Epithelial cell of esophagus (primary cell): ENCODE measurements at regions not wholly inside any gene's neighbourhood (a gene's known extent, or its start where the extent isn't known, plus 50 kb on each side); places are given as distances from the start of the nearest gene placed in this dataset.

Source experiments
- DNase-seq: peaks from one replicate; pipeline ENCODE4 v3.0.0; 2010; ENCODE audit warnings: low read depth
- H3K4me3 ChIP-seq: 2 replicates; pipeline ENCODE4 v1.5.1; 2011; ENCODE audit warnings: mild to moderate bottlenecking, low read length, control low read depth
- TF ChIP-seq, protein P1 (sequence below): IDR thresholded peaks from 2 replicates; pipeline ENCODE4 v1.5.1; 2011; ENCODE audit warnings: low read depth, mild to moderate bottlenecking, low read length, control low read depth, inconsistent platforms; ENCODE audit not compliant: insufficient read depth; ENCODE audit errors: missing control alignments

DNA sequence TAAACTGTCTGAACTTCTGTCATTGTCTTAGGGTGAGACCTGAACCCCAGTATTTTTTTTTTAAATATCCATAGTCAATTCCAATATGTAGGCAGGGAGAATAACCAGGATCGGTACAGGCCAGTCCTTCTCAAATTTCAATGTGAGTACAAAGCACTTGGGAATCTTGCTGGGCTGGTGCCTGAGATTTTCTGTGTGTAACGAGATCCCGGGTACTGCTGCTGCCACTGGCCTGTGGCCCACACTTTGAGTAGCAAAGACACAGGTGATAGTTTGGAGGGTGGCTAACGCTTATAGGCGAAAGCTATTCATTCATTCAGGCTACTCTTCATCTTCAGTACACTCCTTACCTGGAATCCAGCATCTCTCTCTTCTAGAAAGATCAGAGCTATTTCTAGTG, 923.6 kb upstream of the TENM3 start:
- TF ChIP-seq, protein P1, sequence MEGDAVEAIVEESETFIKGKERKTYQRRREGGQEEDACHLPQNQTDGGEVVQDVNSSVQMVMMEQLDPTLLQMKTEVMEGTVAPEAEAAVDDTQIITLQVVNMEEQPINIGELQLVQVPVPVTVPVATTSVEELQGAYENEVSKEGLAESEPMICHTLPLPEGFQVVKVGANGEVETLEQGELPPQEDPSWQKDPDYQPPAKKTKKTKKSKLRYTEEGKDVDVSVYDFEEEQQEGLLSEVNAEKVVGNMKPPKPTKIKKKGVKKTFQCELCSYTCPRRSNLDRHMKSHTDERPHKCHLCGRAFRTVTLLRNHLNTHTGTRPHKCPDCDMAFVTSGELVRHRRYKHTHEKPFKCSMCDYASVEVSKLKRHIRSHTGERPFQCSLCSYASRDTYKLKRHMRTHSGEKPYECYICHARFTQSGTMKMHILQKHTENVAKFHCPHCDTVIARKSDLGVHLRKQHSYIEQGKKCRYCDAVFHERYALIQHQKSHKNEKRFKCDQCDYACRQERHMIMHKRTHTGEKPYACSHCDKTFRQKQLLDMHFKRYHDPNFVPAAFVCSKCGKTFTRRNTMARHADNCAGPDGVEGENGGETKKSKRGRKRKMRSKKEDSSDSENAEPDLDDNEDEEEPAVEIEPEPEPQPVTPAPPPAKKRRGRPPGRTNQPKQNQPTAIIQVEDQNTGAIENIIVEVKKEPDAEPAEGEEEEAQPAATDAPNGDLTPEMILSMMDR: no peak
- no peak for DNase-seq
- no peak overlapping the region for H3K4me3 ChIP-seq

DNA sequence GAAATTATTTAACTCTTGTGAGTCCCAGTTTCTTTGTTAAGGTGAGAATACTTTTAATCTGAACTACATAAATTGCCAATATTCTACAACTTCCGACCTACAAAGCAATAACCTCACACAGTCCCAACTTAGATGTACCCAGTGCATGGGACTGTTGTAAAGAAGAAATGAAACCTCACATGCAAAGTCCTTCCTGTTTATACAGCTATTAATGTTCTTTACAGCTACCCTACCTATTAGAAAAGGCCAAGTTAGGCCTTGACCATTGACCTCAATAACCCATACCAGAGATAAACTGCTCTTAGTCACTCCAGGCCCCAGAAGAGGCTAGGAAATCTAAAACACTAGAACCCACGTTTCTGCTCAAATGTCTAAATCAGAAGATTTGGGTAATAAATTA, 920.1 kb upstream of the TENM3 start:
- TF ChIP-seq, protein P1: no peak
- no peak for DNase-seq
- H3K4me3 ChIP-seq: no peak overlapping the region

DNA sequence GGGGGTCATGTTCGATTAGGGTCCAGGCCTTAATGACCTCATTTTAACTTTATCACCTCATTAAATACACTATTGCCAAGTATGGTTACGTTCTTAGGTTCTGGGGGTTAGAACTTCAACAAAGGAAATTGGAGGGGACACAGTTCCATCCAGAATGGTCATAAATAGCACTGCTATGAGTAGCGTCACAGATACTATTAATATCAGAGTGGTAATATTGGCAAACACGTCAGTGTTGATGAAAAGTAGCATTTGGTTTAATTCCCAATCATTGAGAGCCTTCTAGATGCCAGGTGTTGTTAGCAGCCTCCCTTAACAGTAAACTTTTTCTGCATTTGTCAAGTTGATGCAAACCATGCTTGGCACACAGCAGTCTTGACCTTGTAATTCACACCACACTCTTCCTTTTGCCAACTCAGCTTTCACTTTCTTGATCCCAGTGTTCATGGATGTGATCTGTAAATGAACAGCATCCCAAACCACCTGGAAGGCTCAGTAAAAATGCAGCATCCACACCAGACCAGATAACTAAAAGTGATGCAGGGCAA, 912.5 kb upstream of the TENM3 start:
- no peak for DNase-seq
- TF ChIP-seq, protein P1: no peak
- no peak overlapping the region for H3K4me3 ChIP-seq

DNA sequence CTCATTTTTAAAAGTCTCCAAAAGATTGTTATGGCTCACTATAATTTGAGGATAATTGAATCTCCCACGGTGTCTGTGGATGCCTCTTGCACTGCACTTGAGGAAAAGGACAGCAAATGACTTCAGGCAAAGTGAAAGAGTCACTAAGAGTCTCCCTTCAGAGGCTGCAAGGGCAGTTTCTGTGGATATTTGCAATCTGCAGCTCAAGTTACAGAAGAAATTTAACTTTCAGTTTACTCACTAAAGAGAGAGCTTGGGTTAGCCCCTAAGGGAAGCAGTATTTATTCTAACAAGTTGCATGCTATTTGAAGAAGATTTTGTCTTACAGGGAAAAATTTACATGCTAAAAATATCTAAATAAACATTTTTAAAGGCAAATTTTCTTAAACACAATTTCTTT, 912.0 kb upstream of the TENM3 start:
- DNase-seq: no peak
- H3K4me3 ChIP-seq: no peak overlapping the region
- TF ChIP-seq, protein P1: no peak

DNA sequence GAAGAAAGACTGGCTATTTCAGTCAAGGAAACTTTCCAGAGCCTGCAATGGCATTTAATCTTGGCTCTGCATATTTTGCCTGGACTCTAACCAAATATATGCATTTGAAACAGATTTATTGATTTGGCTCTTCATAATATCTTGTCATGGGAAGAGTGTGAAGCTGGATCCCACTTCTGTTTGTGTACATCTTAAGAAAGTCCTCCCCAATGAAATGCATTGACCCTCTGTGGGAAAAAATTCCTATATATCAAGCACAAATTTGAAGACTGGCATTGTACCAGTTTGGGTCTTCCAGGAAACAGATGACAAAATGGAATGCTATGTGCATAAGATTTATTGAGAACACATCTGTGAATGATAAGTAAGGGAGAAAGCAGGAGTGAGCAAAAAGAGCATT, 897.3 kb upstream of the TENM3 start:
- TF ChIP-seq, protein P1: no peak
- DNase-seq: no peak
- no peak overlapping the region for H3K4me3 ChIP-seq

DNA sequence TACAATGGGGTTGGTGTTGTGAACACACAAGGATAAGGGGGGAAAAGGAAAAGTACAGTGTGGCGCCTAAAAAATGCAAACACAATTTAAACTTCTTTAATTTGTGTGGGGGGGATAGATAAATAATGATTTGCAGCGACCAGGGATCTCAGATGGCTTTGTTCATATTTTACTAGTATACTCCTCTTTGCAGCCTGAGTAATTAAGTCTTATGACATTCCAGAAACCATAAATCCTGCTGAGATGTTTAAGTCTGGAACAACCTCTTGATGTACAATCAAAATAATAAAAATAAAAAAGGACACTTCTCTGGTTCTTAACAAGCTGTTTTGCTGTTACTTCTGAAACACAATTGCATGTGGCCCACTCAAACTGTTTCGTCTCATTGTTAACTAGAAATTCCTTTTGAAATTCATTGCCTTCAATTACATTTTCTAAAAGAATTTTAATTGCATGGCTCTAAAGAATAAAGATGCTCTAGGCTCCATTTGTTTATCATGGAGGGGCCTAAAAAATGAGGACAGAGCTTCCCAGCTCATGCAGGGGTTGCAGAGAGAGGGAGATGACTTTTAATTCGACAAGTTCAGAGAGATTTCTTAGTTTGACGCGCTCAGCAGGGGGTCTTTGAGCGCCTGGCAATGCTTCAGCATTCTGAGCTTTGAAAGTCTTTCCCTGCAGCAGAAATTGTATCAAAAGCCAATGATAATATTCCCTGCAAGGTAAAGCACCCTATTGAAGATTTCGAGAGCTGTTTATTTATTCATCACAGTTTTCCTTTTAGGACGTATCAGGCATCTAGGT, 892.4 kb upstream of the TENM3 start:
- H3K4me3 ChIP-seq: no peak overlapping the region
- TF ChIP-seq, protein P1: no peak
- no peak for DNase-seq

DNA sequence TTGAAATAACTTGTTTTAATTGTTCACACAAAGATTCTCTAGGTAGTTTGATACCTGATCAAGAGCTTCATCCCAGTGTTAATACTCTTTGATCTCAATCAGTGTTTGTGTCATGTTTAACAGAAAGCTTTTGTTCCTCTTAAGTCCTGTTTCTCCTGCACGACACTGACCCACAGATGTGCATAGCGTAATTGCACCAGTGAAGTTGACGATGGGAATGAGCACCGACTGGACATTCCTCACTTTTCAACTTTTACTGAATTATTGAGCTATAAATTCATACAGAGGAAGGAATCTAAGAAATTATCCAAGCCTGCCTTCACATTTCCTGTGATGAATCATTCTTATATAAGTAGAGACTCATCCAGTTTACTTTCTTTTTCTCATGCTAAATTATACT, 878.7 kb upstream of the TENM3 start:
- TF ChIP-seq, protein P1: no peak
- DNase-seq: no peak
- H3K4me3 ChIP-seq: no peak overlapping the region
